K562 (cell line): ENCODE measurements at regions not wholly inside any gene's neighbourhood (a gene's known extent, or its start where the extent isn't known, plus 50 kb on each side); places are given as distances from the start of the nearest gene placed in this dataset.
A peak's percentile ranks its signal among the peaks of the same experiment; 100 is the strongest.

Source experiments
- BCLAF1 ChIP-seq, 2 experiments: fragments of 450-650 bp in 1 of 2; IDR thresholded peaks; 2 replicates each; pipeline ENCODE4 v1.6.1; 2011 to 2017; ENCODE audit warnings: low read depth in 2 of 2, antibody characterized with exemption in 1 of 2, borderline replicate concordance in 1 of 2, low read length in 1 of 2, mild to moderate bottlenecking in 1 of 2, mixed read lengths in 1 of 2; ENCODE audit not compliant: control insufficient read depth in 1 of 2
- CBX5 ChIP-seq: IDR thresholded peaks from 2 replicates; pipeline ENCODE4 v1.6.1; 2014; ENCODE audit warnings: low read depth, borderline replicate concordance
- CEBPG ChIP-seq, 3 experiments: fragments of 200-800 bp in 1 of 3; sonication (Bioruptor generic) in 1 of 3; sonication (generic) in 1 of 3; formaldehyde crosslinking in 1 of 3; IDR thresholded peaks in 2 of 3; conservative IDR thresholded peaks in 1 of 3; 2 replicates each; pipeline versions ENCODE4 v1.6.1 to v1.8.0; 2016 to 2022; ENCODE audit warnings: missing compliant biosample characterization in 2 of 3, missing genetic modification characterization in 2 of 3, mild to moderate bottlenecking in 1 of 3, missing genetic modification reagents in 1 of 3
- FOXJ2 ChIP-seq: fragments of 200-800 bp; sonication (Bioruptor generic); IDR thresholded peaks from 2 replicates; pipeline ENCODE4 v1.6.1; 2016; ENCODE audit warnings: missing genetic modification characterization, missing compliant biosample characterization
- FOXK2 ChIP-seq, 2 experiments: fragments of 450-650 bp; IDR thresholded peaks in 1 of 2; conservative IDR thresholded peaks in 1 of 2; 2 replicates each; pipeline ENCODE4 v1.6.1; 2016; ENCODE audit warnings: low read depth in 2 of 2, mild to moderate bottlenecking in 1 of 2
- HMG20A ChIP-seq: fragments of 450-650 bp; formaldehyde crosslinking; conservative IDR thresholded peaks from 2 replicates; pipeline ENCODE4 v1.4.0; 2020; ENCODE audit warnings: mild to moderate bottlenecking, mixed read lengths
- HMGXB4 ChIP-seq: sonication (generic); formaldehyde crosslinking; IDR thresholded peaks from 2 replicates; pipeline ENCODE4 v1.8.1; 2023; ENCODE audit warnings: mild to moderate bottlenecking, missing genetic modification reagents
- HOXB6 ChIP-seq: fragments of 250-450 bp; sonication (Bioruptor Pico); IDR thresholded peaks from 2 replicates; pipeline ENCODE4 v1.5.1; 2022; ENCODE audit warnings: mild to moderate bottlenecking, borderline replicate concordance
- MAFK ChIP-seq: IDR thresholded peaks from 2 replicates; pipeline ENCODE4 v1.6.1; 2011; ENCODE audit warnings: low read length, improper control_type of control experiment
- MLX ChIP-seq, 2 experiments: fragments of 450-650 bp in 1 of 2; sonication (generic) in 1 of 2; formaldehyde crosslinking; conservative IDR thresholded peaks; 2 replicates each; pipeline versions ENCODE4 v1.4.0 to v1.8.1; 2020 to 2022; ENCODE audit warnings: mild to moderate bottlenecking in 1 of 2, missing genetic modification reagents in 1 of 2
- NCOA2 ChIP-seq, 2 experiments: fragments of 450-650 bp; IDR thresholded peaks; 2 replicates each; pipeline ENCODE4 v1.6.1; 2018; ENCODE audit warnings: mild to moderate bottlenecking in 2 of 2, moderate library complexity in 1 of 2; ENCODE audit not compliant: partially characterized antibody in 2 of 2
- OTX1 ChIP-seq: fragments of 450-650 bp; formaldehyde crosslinking; IDR thresholded peaks from 2 replicates; pipeline ENCODE4 v1.4.0; 2022; ENCODE audit warnings: mild to moderate bottlenecking
- PHF8 ChIP-seq: fragments of 200-600 bp; sonication (generic); IDR thresholded peaks from 2 replicates; pipeline ENCODE4 v1.6.1; 2012; ENCODE audit warnings: mixed run types, mild to moderate bottlenecking, inconsistent platforms, low read length, moderate library complexity, borderline replicate concordance
- PML ChIP-seq: IDR thresholded peaks from 2 replicates; pipeline ENCODE4 v1.6.1; 2012; ENCODE audit warnings: low read length, inconsistent platforms
- POLR2AphosphoS5 ChIP-seq: IDR thresholded peaks from 2 replicates; pipeline ENCODE4 v1.6.1; 2011; ENCODE audit warnings: mild to moderate bottlenecking, low read depth, low read length, moderate library complexity; ENCODE audit not compliant: control insufficient read depth, insufficient read depth
- SP1 ChIP-seq: sonication (generic); formaldehyde crosslinking; IDR thresholded peaks from 2 replicates; pipeline ENCODE4 v1.8.1; 2022; ENCODE audit warnings: mild to moderate bottlenecking, missing genetic modification reagents
- TAF7 ChIP-seq: fragments of 450-650 bp; IDR thresholded peaks from 2 replicates; pipeline ENCODE4 v1.6.1; 2016; ENCODE audit warnings: missing genetic modification characterization, missing compliant biosample characterization
- TBP ChIP-seq: optimal IDR thresholded peaks from 2 replicates; pipeline ENCODE3; 2011; ENCODE audit warnings: low read depth, low read length, improper control_type of control experiment
- ZFP91 ChIP-seq: sonication (generic); formaldehyde crosslinking; IDR thresholded peaks from 2 replicates; pipeline ENCODE4 v1.8.0; 2022; ENCODE audit warnings: mild to moderate bottlenecking, missing genetic modification reagents
- ZNF197 ChIP-seq: fragments of 200-800 bp; sonication (Bioruptor generic); IDR thresholded peaks from 2 replicates; pipeline ENCODE4 v1.6.1; 2016; ENCODE audit warnings: low read depth, missing genetic modification characterization, missing compliant biosample characterization

- TF ChIP-seq MLX (CRISPR knock-in tag; conservative IDR thresholded peaks at IDR 0.05) (no peak), SP1 (CRISPR knock-in tag) (0 out of 2 replicates have a peak, but pooled peaks have one; percentile 41), BCLAF1 (IDR thresholded peaks at IDR 0.05; ENCODE audit: borderline replicate concordance in 1 of 2, control insufficient read depth in 1 of 2, low read depth in 2 of 2, low read length in 1 of 2) (no peak), HMGXB4 (CRISPR knock-in tag) (no peak), CBX5 (no peak), TBP (peak; percentile 55), HOXB6 (no peak), FOXJ2 (tag) (no peak), HMG20A (CRISPR knock-in tag) (no peak), PHF8 (peak; percentile 19; the same call in 1 of the 2 replicates), MAFK (0 out of 2 replicates have a peak, but pooled peaks have one; percentile 10), ZNF197 (CRISPR knock-in tag) (no peak), TAF7 (tag) (peak; percentile 85), OTX1 (CRISPR knock-in tag) (no peak), ZFP91 (CRISPR knock-in tag) (no peak), FOXK2 (conservative IDR thresholded peaks at IDR 0.05 in 1 of 2, IDR thresholded peaks at IDR 0.05 in 1 of 2; ENCODE audit: low read depth in 2 of 2) (peak in 1 of 2 experiments; percentile 24; a peak in 2 of 4 replicates), NCOA2 (IDR thresholded peaks at IDR 0.05; ENCODE audit: partially characterized antibody in 2 of 2) (no peak), CEBPG (CRISPR knock-in tag; IDR thresholded peaks at IDR 0.05) (no peak), CEBPG (tag; conservative IDR thresholded peaks at IDR 0.05 in 1 of 2, IDR thresholded peaks at IDR 0.05 in 1 of 2) (no peak), POLR2AphosphoS5 (no peak), PML (no peak)
Measured at GRCh38 chr16:81181013-81181720, 57.3 kb upstream of the BCO1 start (continued).
